Liver (tissue), 8 donors: ENCODE measurements at regions not wholly inside any gene's neighbourhood (a gene's known extent, or its start where the extent isn't known, plus 50 kb on each side); places are given as distances from the start of the nearest gene placed in this dataset.

Experiments used
- DNase-seq: peaks from one replicate; pipeline ENCODE4 v3.0.0-alpha.2; 2017; ENCODE audit warnings: low spot score
- H3K27ac ChIP-seq, 2 donors: one replicate each; pipeline ENCODE4 v1.7.0; 2013; ENCODE audit warnings: inconsistent platforms in 2 of 2, low read length in 2 of 2, control low read depth in 1 of 2, low read depth in 1 of 2, mild to moderate bottlenecking in 1 of 2
- H3K27me3 ChIP-seq, 4 donors: one replicate each; pipeline versions ENCODE4 v1.6.1 to v1.7.0; 2013; ENCODE audit warnings: low read length in 3 of 4, inconsistent platforms in 1 of 4, mild to moderate bottlenecking in 1 of 4, moderate library complexity in 1 of 4; ENCODE audit not compliant: control insufficient read depth in 4 of 4, insufficient read depth in 4 of 4
- H3K36me3 ChIP-seq, 4 donors: one replicate each; pipeline versions ENCODE4 v1.6.1 to v1.7.0; 2013; ENCODE audit warnings: low read length in 3 of 4, mild to moderate bottlenecking in 3 of 4, low read depth in 1 of 4, moderate library complexity in 1 of 4; ENCODE audit not compliant: control insufficient read depth in 4 of 4, insufficient read depth in 3 of 4
- H3K4me1 ChIP-seq, 4 donors: one replicate each; pipeline versions ENCODE4 v1.6.1 to v1.7.0; 2013; ENCODE audit warnings: low read length in 3 of 4, mild to moderate bottlenecking in 3 of 4, moderate library complexity in 1 of 4; ENCODE audit not compliant: control insufficient read depth in 4 of 4, insufficient read depth in 4 of 4
- H3K4me3 ChIP-seq, 3 donors: one replicate each; pipeline versions ENCODE4 v1.6.1 to v1.7.0; 2013; ENCODE audit warnings: low read length in 3 of 3, control low read depth in 1 of 3, low read depth in 1 of 3, mild to moderate bottlenecking in 1 of 3
- H3K9ac ChIP-seq, 2 donors: one replicate each; pipeline ENCODE4 v1.7.0; 2013; ENCODE audit warnings: low read length in 2 of 2, mild to moderate bottlenecking in 2 of 2, moderate library complexity in 2 of 2, control low read depth in 1 of 2, low read depth in 1 of 2
- H3K9me3 ChIP-seq, 4 donors: one replicate each; pipeline versions ENCODE4 v1.6.1 to v1.7.0; 2013; ENCODE audit warnings: low read length in 3 of 4; ENCODE audit not compliant: control insufficient read depth in 4 of 4
- ATF3 ChIP-seq: IDR thresholded peaks from 2 replicates; pipeline ENCODE4 v1.6.1; 2016; ENCODE audit warnings: antibody characterized with exemption
- CTCF ChIP-seq: fragments of 150-350 bp; IDR thresholded peaks from 2 replicates; pipeline ENCODE4 v1.5.1; 2017; ENCODE audit warnings: improper control_type of control experiment, low read depth, low read length; ENCODE audit not compliant: missing input control
- FOXA1 ChIP-seq: IDR thresholded peaks from 2 replicates; pipeline ENCODE4 v1.6.1; 2016; ENCODE audit warnings: antibody characterized with exemption
- FOXA2 ChIP-seq: IDR thresholded peaks from 2 replicates; pipeline ENCODE4 v1.6.1; 2016; ENCODE audit warnings: antibody characterized with exemption
- GABPA ChIP-seq, 2 donors: IDR thresholded peaks in 1 of 2; conservative IDR thresholded peaks in 1 of 2; 2 replicates each; pipeline ENCODE4 v1.6.1; 2016; ENCODE audit warnings: antibody characterized with exemption in 2 of 2, mild to moderate bottlenecking in 1 of 2, moderate library complexity in 1 of 2
- HNF4A ChIP-seq, 2 donors: conservative IDR thresholded peaks; 2 replicates each; pipeline ENCODE4 v1.6.1; 2016; ENCODE audit warnings: antibody characterized with exemption in 2 of 2, mild to moderate bottlenecking in 2 of 2
- HNF4G ChIP-seq: IDR thresholded peaks from 2 replicates; pipeline ENCODE4 v1.6.1; 2016; ENCODE audit warnings: antibody characterized with exemption
- NR2F2 ChIP-seq: IDR thresholded peaks from 2 replicates; pipeline ENCODE4 v1.6.1; 2016; ENCODE audit warnings: antibody characterized with exemption
- RAD21 ChIP-seq, 2 donors: IDR thresholded peaks; 2 replicates each; pipeline ENCODE4 v1.6.1; 2016; ENCODE audit warnings: antibody characterized with exemption in 2 of 2, mild to moderate bottlenecking in 2 of 2
- RXRA ChIP-seq, 2 donors: IDR thresholded peaks; 2 replicates each; pipeline ENCODE4 v1.6.1; 2017 to 2018; ENCODE audit warnings: antibody characterized with exemption in 2 of 2, mild to moderate bottlenecking in 1 of 2
- SP1 ChIP-seq: IDR thresholded peaks from 2 replicates; pipeline ENCODE4 v1.6.1; 2018; ENCODE audit warnings: antibody characterized with exemption, mild to moderate bottlenecking
- TAF1 ChIP-seq: conservative IDR thresholded peaks from 2 replicates; pipeline ENCODE4 v1.6.1; 2016; ENCODE audit warnings: antibody characterized with exemption, mild to moderate bottlenecking
- YY1 ChIP-seq: IDR thresholded peaks from 2 replicates; pipeline ENCODE4 v1.6.1; 2016; ENCODE audit warnings: antibody characterized with exemption, mild to moderate bottlenecking
- ZBTB33 ChIP-seq: IDR thresholded peaks from 2 replicates; pipeline ENCODE4 v1.6.1; 2016; ENCODE audit warnings: antibody characterized with exemption
- WGBS: extraction: QIAGEN DNeasy Blood & Tissue Kit; methylation state at CpG from one replicate; pipeline ENCODE4 v1.1.7; 2013; 5-methylcytosine and 5-hydroxymethylcytosine counted together
- TF ChIP-seq, protein P1 (sequence below): IDR thresholded peaks from 2 replicates; pipeline ENCODE4 v1.6.1; 2016; ENCODE audit warnings: antibody characterized with exemption, mild to moderate bottlenecking
- donor health status: healthy.
- donor health status: healthy.
- donor health status: healthy.
- donor health status: healthy.
- donor health status: healthy.

DNA sequence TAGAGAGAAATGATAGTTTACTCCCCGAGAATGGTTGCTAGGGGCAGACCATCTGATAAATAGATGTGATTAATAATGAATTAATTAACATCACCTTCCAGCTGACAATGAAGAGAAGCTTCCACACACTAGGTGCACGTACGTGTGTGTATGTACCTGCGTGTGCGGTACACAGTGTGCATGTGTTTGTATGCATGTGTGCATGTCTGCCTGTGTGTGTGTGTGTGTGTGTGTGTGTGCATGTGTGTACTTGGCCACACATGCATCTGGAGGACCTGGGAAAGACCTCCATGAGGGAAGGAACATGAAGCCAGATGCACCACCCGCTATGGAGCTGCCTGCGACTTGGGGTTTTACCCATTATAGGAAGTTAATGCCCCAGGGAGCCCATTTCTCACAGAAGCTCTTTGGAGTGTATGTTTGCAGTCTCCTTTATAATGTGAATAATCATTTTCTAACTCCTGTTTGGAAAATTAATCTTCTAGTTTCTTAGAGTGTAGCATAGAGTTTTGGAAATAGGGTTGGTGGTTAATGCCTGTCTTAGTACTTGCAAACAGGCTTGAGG is 229.1 kb downstream of the ENGASE start:
- no peak overlapping the region for H3K9ac ChIP-seq
- 83% methylated on average over 7 of the region's 7 CpGs for WGBS
- H3K27me3 ChIP-seq = peaks cover 0 to 4% (median 0%) of the 10 kb centered on the region in 4 donors

More for the DNA sequence above, 229.1 kb downstream of the ENGASE start:
- H3K4me1 ChIP-seq = peaks cover 0 to 7% (median 4%) of the 10 kb centered on the region in 4 donors
- H3K4me3 ChIP-seq = no peak overlapping the region
- H3K9me3 ChIP-seq = no peaks in the 10 kb centered on the region
- no peaks in the 10 kb centered on the region for H3K36me3 ChIP-seq
- TF ChIP-seq ATF3 (no peak), SP1 (no peak), CTCF (no peak), NR2F2 (no peak), HNF4G (no peak), TAF1 (no peak), GABPA (IDR thresholded peaks at IDR 0.05 in 1 of 2, conservative IDR thresholded peaks at IDR 0.05 in 1 of 2) (no peak), ZBTB33 (no peak), YY1 (no peak), FOXA2 (no peak), HNF4A (conservative IDR thresholded peaks at IDR 0.05) (no peak), FOXA1 (no peak), RXRA (IDR thresholded peaks at IDR 0.05) (no peak), RAD21 (IDR thresholded peaks at IDR 0.05) (no peak)
- TF ChIP-seq, protein P1, sequence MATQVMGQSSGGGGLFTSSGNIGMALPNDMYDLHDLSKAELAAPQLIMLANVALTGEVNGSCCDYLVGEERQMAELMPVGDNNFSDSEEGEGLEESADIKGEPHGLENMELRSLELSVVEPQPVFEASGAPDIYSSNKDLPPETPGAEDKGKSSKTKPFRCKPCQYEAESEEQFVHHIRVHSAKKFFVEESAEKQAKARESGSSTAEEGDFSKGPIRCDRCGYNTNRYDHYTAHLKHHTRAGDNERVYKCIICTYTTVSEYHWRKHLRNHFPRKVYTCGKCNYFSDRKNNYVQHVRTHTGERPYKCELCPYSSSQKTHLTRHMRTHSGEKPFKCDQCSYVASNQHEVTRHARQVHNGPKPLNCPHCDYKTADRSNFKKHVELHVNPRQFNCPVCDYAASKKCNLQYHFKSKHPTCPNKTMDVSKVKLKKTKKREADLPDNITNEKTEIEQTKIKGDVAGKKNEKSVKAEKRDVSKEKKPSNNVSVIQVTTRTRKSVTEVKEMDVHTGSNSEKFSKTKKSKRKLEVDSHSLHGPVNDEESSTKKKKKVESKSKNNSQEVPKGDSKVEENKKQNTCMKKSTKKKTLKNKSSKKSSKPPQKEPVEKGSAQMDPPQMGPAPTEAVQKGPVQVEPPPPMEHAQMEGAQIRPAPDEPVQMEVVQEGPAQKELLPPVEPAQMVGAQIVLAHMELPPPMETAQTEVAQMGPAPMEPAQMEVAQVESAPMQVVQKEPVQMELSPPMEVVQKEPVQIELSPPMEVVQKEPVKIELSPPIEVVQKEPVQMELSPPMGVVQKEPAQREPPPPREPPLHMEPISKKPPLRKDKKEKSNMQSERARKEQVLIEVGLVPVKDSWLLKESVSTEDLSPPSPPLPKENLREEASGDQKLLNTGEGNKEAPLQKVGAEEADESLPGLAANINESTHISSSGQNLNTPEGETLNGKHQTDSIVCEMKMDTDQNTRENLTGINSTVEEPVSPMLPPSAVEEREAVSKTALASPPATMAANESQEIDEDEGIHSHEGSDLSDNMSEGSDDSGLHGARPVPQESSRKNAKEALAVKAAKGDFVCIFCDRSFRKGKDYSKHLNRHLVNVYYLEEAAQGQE = no peak
- no peak for DNase-seq
- H3K27ac ChIP-seq = no peak overlapping the region
